Stimulated activated CD8-positive, alpha-beta memory T cell treated with anti-CD3 and anti-CD28 coated beads, Interleukin-15, amount 100 ng/mL, for 24 hours (primary cell): ENCODE measurements at regions not wholly inside any gene's neighbourhood (a gene's known extent, or its start where the extent isn't known, plus 50 kb on each side); places are given as distances from the start of the nearest gene placed in this dataset.
"Not testable (repeated sequence)": the region's sequence is repeated elsewhere in the genome, so short reads cannot be mapped to it uniquely, and the experiment has no call there.

ENCODE experiments used
- DNase-seq: peaks from one replicate; pipeline ENCODE4 v3.0.0-alpha.2; 2020; ENCODE audit warnings: low read depth

- no peak for DNase-seq
Measured at GRCh38 chr4:164318350-164318749, 435.6 kb upstream of the SMIM31 start.

GRCh38 chr4:164319688-164320087 is 434.2 kb upstream of the SMIM31 start:
- no peak for DNase-seq

DNA sequence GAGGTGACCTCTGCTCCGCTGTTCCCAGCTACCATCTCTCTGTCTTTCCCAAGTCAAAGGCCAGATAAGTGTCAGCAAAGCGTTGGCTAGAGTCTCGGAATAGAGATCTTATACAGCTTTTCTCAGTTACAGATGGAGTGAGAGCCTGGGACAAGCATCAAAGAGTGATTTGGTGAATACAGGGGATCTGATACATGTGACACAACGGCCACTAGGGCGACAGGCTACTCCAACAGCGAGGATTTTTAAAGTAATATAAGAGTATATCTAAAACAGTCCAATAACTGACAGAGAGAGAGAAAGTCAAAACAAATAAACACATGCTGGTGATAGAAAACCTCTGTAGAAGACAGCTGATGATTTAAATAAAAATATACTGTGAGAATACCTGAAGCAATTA is 433.1 kb upstream of the SMIM31 start:
- no peak for DNase-seq

DNA sequence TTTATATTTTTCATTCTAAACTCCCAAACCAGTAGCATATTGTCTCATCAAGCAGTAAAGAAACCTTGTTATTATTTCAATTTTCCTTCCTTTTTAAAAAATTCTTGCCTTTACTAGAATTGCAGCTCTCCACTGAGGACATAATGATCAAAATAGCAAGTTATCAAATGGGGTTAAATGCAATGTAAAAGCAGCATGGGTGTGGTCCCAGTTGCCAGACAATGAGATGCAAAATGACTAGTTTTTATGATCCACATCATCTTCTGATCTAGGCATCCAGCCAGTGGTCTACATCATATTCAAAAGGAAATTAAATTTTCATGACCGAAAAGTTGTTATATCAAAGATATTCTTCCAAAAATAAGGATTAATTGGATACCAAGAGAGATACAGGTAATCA is 427.9 kb upstream of the SMIM31 start:
- DNase-seq: no peak

- no peak for DNase-seq
Measured at GRCh38 chr4:164337219-164337944, 416.5 kb upstream of the SMIM31 start.

- DNase-seq: no peak
Measured at GRCh38 chr4:164343472-164343976, 410.4 kb upstream of the SMIM31 start.

DNA sequence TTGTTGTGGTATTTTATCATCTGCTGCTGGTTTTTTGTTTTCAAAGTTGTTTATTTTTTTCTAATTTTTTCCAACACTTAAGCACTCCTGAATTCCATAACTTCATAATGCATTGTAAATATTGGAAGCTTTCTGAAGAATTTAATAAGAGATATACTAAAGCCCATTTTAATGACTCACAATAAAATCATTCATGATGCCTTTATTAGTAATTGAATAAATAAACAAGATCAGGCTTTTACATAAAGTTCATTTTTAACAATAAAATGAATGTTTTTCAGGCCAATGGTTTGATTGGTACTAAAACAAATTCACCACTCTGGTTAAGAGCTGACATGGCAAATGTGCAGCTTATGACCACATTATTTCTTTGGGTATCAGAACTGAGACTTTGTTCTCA is 408.2 kb upstream of the SMIM31 start:
- DNase-seq: no peak

DNA sequence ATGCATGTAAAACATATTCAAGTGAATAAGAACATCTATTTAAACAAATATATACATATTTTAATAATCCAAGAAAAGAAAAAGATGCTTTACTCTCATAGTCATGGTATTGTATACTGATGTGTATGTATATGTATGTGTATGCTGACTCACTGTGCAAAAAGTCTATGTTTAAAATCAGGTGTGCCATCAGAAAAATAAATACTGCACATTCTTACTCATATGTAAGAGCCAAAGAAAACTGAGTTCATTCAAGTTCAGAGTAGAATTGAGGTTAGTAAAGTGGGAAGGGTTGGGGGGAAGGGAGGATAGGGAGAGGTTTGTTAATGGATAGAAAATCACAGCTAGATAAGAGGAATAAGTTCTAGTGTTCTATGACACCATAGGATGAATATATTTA is 403.9 kb upstream of the SMIM31 start:
- no peak for DNase-seq

- not testable (repeated sequence) for DNase-seq
Measured at GRCh38 chr4:164350716-164351115, 403.2 kb upstream of the SMIM31 start.

GRCh38 chr4:164357957-164358356 is 396.0 kb upstream of the SMIM31 start:
- no peak for DNase-seq

DNA sequence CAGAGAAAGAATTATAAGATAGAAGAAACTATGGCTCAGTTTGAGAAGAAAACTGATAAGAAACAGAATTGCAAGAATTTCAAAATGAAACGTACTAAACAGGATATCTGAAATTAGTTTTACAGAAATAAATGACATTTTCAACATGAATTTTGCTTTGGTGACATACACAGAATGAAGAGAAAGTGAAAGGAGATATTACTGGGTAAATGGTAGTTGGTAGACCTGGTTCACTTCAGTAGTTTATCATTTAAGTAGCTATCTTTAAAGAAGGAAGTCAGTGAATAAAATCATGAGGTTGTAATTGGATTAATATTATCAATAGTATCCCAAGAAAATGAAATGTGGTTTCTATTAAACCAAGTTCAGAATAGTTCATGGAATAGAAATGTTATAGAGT is 395.5 kb upstream of the SMIM31 start:
- no peak for DNase-seq

- DNase-seq: no peak
Measured at GRCh38 chr4:164359881-164360280, 394.1 kb upstream of the SMIM31 start.

- no peak for DNase-seq
Measured at GRCh38 chr4:164368894-164369293, 385.0 kb upstream of the SMIM31 start.

GRCh38 chr4:164373021-164373420 is 380.9 kb upstream of the SMIM31 start:
- DNase-seq: no peak

GRCh38 chr4:164377277-164377676 is 376.7 kb upstream of the SMIM31 start:
- DNase-seq: no peak

DNA sequence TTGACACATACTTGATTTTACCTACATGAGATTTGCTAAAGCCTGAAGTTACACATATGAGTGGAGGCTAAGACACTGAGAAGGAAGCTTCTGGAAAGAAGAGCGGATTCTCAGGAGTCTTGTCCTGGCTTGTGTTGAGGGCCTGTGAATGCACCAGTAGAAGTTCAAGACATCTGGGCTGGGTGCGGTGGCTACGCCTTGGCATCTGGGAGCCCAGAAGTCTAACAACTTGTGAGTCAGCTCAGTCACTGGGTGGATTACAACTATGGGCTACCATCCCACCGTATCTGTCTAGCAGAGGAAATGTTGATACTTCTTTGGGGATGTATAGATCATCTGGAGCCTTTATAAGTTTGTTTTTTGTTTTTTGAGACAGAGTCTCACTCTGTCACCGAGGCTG is 375.6 kb upstream of the SMIM31 start:
- no peak for DNase-seq

DNA sequence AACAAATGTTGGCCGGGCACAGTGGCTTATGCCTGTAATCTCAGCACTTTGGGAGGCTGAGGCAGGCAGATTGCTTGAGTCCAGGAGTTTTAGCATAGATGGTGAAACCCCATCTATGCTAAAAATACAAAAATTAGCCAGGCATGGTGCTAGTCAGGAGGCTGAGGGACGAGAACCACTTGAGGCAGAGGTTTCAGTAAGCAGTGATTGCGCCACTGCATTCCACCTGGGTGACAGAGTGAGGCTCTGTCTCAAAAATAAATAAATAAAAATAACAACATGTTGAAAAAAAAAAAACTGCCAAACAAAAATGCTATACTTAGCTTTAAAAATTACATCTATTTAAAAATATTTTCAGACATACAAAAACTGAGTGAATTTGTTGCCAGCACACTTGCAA is 374.2 kb upstream of the SMIM31 start:
- no peak for DNase-seq

DNA sequence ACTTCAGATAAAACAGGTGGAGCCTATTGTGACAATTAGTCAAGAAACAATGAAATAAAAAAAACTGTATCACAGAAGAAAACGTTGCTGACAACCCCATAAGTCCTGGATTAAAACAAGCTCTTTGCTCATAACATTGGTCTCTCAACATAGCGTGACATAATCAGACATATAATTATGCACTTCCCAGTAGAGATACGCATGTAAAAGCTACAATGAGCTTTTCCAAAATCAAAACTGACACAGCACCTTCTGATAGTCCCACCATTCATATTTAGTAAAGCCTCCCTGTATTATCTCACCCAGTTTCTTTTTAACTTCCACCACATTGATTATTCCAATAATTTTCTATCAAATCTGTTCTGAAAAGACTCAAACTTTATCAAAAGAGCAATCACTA is 372.1 kb upstream of the SMIM31 start:
- no peak for DNase-seq

- DNase-seq: no peak
Measured at GRCh38 chr4:164383058-164383357, 370.9 kb upstream of the SMIM31 start.

GRCh38 chr4:164383358-164384220 is 370.3 kb upstream of the SMIM31 start:
- DNase-seq: no peak

- DNase-seq: no peak
Measured at GRCh38 chr4:164384416-164384815, 369.5 kb upstream of the SMIM31 start.

- DNase-seq: no peak
Measured at GRCh38 chr4:164396439-164396838, 357.5 kb upstream of the SMIM31 start.

DNA sequence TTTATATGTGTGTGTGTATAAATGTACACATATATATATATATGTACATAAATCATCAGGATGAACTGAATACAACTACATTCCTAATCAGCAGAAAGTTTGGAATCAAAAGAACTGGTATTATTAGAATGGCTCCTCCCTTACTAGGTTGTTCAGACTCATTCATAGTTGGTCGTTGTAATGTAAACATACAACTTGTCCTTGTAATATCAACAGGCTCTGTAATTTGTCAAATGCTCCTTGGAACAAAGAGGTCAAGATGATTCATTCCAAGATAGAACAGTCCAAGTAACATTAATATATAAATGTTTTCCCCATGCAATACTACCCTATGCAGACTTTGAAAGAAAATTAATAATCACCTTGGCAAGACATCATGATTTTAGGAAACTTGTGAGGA is 351.4 kb upstream of the SMIM31 start:
- no peak for DNase-seq

DNA sequence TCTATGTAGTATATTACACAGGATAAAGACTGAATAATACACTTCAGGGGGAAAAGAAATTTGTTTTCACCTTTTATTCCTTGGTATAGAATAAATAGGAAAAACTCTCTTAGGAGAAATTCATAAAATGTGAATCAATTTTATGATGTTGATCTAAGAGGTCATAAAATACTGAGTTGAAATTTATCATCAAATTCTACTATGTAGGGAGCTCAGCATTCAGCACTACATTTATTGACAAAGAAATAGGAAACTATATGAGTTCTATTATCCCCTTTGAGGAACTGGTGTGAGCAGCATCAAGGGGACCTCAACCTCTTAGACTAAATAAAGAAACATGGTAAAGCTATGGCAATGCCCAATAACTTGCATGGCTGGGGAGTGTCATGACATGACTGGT is 348.2 kb upstream of the SMIM31 start:
- DNase-seq: no peak
